GM23248 (cell line): ENCODE measurements at regions not wholly inside any gene's neighbourhood (a gene's known extent, or its start where the extent isn't known, plus 50 kb on each side); places are given as distances from the start of the nearest gene placed in this dataset.

Experiments
- EZH2 ChIP-seq: fragments of 200-600 bp; sonication (generic); IDR thresholded peaks from 2 replicates; pipeline ENCODE4 v1.6.1; 2018; ENCODE audit warnings: antibody characterized with exemption, mild to moderate bottlenecking; ENCODE audit not compliant: insufficient read depth, poor library complexity, severe bottlenecking
- EZH2phosphoT487 ChIP-seq: fragments of 200-600 bp; sonication (generic); IDR thresholded peaks from 2 replicates; pipeline ENCODE4 v1.6.1; 2018; ENCODE audit warnings: antibody characterized with exemption, moderate library complexity, mild to moderate bottlenecking, low read depth; ENCODE audit not compliant: insufficient read depth

GRCh38 chr1:218904416-218904815, 269.3 kb upstream of the LYPLAL1 start:
- TF ChIP-seq EZH2 (no peak), EZH2phosphoT487 (no peak)
